HG03565 (cell line): ENCODE measurements at regions not wholly inside any gene's neighbourhood (a gene's known extent, or its start where the extent isn't known, plus 50 kb on each side); places are given as distances from the start of the nearest gene placed in this dataset.

Experiments used
- ATAC-seq: cut with Tn5 transposase; IDR thresholded peaks from one replicate; pipeline ENCODE4 v1.9.1; 2021; ENCODE audit warnings: mild to moderate bottlenecking, moderate library complexity; ENCODE audit not compliant: unreplicated experiment

DNA sequence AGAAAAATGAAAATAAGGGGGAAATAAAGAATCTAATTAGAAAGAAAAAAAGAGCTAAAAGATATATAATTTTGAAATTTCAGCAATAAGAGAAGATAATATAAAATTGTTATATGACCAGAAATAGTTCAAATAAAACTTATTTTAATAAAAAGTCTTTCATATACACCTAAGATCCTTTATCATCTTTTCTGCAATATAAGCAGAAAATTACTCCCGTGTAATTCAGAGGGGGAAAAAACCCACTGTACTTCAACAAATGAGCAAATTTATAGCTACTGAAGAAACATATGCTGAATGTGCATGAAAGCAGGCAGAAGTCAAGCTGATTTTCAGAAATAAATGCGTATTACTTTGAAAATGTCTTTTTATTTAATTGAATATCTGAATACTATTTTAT lies 771.3 kb downstream of the FAT4 start:
- ATAC-seq: no peak

- ATAC-seq: no peak
Observed at GRCh38 chr4:126087101-126087500, 772.3 kb downstream of the FAT4 start.

- ATAC-seq: no peak
Observed at GRCh38 chr4:126097155-126097799, 782.5 kb downstream of the FAT4 start.

DNA sequence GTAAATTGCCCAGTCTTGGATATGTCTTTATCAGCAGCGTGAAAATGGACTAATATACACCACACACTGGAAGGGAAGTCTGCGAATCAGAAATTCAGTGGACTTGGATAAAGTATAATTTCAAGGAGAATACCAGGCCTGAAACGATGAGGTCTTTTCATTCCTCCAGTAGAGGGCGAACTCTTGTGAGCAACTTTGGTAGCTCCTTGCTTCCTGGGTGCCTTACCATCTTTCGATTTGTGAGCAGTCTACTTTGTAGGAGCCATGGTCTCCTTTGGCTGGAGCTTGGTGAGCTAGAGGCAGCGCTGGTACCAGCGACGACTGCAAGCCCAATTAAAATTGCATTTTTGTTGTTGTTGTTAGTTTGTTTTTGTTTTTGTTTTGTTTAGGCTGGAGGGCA lies 791.9 kb downstream of the FAT4 start:
- no peak for ATAC-seq

- ATAC-seq: no peak
Observed at GRCh38 chr4:126109836-126110235, 795.1 kb downstream of the FAT4 start.

DNA sequence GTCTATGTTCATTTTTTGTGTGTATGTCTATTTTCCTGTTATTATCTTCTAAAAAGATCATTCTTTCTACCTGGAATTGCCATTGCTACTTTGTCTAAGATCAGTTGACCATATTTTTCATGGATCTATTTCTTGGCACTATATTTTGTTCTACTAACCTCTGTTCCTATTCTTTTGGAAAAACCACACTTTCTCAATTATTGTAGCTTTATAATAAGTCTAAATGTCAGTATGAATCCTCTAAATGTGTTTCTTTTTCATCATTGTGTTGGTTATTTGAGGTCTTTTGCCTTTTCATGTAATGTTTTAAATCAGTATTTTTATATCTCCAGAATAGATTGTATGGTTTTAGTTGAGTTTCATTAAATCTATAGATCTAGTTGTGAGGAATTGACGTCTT lies 798.3 kb downstream of the FAT4 start:
- ATAC-seq: no peak

- no peak for ATAC-seq
Observed at GRCh38 chr4:126123611-126124325, 809.0 kb downstream of the FAT4 start.

DNA sequence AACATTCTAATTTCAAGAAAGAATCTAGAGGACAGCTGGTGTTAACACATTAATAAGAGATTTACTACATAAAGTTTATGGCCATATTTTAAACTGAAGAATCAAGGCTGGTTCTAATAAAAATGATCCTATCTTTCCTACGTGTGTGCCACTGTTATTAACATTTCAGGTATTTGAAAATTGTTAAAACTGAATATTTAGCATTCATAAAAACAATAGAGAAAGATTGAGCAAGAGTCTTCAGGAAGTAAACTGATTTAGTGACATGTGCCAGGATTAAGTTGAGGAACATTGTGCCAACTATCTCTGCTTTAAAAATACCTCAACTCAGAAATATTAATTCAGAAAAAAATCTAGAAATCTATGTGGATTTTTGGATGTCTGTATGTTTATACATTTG lies 810.1 kb downstream of the FAT4 start:
- no peak for ATAC-seq

DNA sequence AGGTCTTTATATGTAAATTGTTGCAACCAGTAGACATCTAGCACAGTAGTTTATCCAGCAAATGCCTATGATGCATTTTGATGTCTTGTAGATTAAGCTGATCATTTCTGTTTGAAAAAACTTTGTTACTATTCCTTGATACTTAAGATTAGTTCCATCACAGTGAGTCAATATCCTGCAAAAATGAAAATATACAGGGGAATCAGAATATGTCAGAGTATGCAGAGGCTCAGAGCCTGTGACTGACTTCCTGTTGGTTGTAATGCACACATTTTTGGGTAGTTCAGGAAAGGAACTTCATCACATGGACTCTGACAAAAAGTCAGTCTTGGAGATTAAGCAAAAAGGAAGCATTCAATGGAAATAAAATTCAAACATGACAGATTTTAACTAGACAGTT lies 815.5 kb downstream of the FAT4 start:
- no peak for ATAC-seq

DNA sequence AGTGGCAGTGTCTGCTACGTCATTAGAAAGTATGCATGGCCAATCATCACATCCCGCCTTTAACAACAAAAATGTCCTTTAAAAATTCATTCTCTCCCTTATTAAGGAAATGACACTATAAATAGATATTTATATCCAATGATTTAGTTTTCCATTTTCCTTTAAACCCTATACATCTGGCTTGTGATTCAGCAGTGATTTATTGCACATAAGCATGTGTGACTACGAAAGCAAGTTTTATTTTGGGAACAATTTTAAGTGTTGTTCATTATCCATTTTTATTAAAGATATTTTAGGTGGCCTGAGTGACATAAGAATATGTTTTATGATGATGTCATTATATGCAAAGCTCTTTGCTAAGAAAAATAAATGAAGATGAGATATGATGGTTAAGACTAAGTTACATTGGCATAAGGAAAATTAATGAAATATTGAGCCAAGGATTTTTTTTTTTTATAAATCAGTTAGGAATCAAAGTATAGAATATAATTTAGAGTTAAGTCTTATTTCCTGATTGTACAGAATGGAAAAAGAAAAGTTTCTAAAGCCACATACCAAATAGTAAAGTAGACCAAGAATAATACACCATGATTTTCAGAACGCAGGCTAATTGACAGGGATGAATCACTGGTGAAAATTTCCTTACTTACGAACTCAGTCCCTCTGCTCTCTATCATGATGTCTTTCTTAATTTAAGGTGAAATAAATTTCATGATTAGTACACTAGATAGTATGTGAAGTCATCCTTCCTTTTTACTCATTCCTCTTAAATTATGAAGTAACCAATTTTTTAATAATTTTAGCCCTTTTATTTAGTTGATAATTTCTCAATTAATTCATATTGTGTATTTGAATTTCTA lies 822.4 kb downstream of the FAT4 start:
- no peak for ATAC-seq

- no peak for ATAC-seq
Observed at GRCh38 chr4:126137782-126138170, 823.0 kb downstream of the FAT4 start.

DNA sequence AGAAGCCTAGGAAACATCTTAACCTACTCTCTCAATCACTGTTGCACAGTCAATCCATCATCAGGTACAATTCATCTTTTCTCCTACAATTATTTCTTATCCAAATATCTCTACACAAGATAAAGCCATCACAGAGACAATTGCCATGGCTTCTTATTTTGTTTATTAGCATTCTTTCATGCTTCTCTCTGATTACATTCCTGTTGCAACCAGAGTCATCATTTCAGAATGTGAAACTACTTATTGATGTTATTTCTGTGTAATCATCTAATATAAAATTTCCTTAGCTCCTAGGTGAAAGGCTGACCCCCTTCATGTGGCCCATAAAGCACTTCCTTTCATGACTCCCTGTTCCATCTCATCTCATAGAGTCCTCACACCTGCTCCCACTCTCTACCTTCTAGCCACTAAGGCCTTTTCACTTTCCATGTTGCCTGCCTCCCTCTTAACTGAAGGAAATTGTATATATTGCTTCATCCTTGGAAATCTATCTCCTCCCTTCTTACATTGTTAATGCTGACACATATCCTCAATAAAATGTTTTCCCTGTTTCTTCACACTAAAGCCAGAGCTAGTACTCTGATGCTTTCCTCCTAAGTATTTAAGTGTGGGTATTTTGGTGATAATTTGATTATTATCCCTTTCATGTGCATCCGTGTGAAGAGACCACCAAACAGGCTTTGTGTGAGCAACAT lies 829.9 kb downstream of the FAT4 start:
- ATAC-seq: no peak

- ATAC-seq: no peak
Observed at GRCh38 chr4:126168484-126168883, 853.7 kb downstream of the FAT4 start.

DNA sequence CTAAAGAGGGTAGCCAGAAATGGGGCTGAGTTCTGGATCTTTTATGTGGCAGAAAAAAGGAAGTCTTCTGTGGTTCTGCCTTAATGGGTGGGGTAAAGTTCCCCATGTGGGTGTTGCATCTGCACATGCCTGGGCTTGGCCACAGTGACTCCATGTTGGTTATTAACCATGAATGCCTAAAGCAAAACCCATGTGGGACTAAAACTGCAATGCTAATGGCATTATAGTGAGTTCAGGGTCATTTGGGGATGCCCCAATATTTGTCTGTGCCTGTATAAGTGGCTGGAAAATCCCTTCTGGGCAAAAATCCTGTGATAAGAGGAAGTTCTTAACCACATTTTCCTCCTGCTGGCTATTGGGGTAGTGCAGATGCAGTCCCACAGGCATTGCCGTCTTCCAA lies 857.4 kb downstream of the FAT4 start:
- no peak for ATAC-seq

- ATAC-seq: no peak
Observed at GRCh38 chr4:126174627-126175026, 859.9 kb downstream of the FAT4 start.

DNA sequence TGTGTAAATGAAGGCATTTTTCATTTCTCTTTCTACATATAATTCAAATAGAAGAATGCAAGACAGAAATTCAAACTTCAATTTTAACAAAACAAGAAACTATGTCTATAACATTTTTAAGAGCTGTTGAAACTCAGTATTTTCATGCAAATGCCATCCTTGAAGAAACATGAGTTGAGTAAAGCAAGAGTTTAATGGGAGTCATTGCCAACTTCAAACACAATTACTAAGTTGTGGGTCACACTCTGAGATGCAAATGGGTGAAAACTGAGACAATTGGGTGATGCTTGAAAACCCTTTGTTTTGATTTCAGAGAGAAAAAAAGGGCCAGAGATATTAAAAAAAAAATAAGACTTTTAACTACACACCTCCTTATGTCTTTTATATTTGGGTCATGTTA lies 865.9 kb downstream of the FAT4 start:
- no peak for ATAC-seq

DNA sequence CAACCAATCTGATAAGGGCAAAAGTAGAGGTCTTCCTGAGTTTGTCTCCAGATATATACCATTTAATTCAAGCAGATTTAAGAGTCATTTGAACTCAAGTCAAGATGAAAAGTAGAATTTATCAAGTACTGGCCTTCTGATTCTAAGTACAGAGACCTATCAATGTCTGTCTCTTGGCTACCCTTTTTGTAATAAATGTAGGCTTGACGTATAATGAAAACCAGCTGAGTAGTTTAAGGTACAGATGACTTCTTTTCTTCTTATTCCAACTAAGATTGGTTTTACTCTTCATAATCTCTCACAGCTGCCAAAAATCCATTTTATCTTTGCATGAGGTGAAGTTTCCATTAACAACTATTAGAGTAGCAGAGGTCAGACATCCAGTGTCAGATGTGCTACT lies 867.6 kb downstream of the FAT4 start:
- ATAC-seq: no peak

- no peak for ATAC-seq
Observed at GRCh38 chr4:126182786-126183185, 868.0 kb downstream of the FAT4 start.

DNA sequence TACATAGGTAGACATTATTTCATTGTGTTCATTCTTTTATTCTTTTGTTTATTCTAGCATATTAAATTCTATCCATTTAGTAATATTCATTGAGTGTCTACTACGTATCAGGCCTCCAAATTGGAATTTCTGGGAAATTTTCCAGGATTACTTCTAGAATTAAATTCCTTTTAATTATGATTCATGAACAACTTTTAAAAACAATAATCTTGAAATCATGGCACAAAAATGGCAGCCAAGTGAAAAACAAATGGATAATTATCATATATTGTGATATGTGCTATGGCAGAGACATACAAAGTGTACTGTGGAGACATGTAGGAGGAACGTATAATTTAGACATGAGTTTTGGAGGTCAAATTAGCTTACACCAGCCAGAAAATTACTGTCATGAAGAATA lies 868.5 kb downstream of the FAT4 start:
- no peak for ATAC-seq

GRCh38 chr4:126191536-126191935 lies 876.8 kb downstream of the FAT4 start:
- no peak for ATAC-seq

DNA sequence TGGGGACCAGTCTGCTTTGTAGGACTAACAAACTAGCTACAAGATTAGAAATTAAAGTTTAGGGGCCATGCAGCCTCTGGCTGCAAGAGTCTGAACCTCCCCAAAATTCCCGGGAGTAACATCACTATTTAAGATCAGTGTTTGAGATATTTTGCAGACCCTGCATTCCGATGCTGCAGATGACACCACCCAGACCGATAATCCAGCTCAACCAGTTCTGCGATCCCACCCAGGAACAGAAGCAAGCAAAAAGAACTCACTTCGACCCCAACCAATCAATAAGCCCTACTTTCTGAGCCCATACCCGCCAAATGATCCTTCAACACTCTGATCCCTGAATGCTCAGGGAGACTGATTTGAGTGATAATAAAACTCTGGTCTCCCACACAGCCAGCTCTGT lies 877.8 kb downstream of the FAT4 start:
- ATAC-seq: no peak
